ENCODE measurements at regions not wholly inside any gene's neighbourhood (a gene's known extent, or its start where the extent isn't known, plus 50 kb on each side); places are given as distances from the start of the nearest gene placed in this dataset.
"Not testable (repeated sequence)": the region's sequence is repeated elsewhere in the genome, so short reads cannot be mapped to it uniquely, and the experiment has no call there.

- DNase-seq: not testable (repeated sequence)
Observed at GRCh38 chr21:5013455-5014304, 5507.7 kb upstream of the TPTE start.

DNA sequence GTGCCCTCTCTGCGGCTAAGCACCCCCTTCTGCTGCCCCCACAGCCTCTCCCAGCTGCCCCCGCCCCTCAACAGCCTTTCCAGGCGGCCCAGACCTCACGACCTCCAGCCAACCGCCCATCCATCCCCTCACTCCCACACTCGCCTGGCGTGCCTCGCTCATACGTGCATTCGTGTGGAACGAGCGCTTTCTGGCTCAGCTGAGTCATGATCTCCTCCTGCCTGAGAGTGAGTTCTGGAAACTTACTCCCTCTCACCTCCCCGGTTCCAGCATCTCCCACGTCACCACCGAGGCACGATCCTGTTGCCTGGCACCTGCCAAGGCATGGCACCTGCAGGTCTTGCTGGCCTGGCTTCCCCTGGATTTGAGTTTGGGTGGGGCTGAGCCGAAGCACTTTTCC is 5506.2 kb upstream of the TPTE start:
- DNase-seq: not testable (repeated sequence)

DNA sequence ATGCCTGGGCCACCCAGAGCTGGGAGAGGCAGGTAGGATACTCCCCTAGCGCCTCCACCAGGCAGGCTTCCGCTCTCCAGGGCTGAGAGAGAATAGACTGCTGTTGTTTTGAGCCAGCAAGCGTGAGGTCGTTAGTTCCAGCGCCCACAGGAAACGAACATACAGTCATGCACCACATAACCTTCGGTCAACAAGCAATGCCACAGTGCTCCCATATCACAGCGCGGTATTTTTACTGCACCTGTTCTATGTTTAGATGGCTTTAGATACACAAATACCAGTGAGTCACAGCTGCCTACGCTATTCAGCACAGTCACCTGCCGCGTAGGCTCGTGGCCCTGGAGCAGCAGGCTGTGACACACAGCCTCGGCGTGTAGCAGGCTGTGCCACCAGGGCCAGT is 5502.3 kb upstream of the TPTE start:
- DNase-seq: not testable (repeated sequence)

DNA sequence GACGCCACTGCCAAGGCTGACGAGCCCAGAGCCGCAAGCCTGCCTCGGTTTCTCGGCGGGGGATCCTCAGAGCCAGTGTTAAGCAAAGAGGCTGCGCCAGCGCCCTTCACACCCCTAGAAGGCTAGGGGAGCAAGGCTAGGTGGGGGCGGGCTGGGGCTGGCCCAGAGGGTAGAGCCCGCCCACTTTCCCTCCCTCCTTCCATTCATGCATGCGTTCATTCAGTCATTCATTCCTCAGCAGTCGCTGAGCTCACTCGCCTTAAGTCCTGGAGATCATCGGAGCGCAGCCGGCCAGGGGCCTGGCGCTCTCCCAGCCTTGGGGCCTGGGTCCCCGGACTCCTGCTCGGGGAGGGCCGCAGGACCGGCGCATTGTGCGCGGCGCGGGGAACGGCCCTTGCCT is 5499.6 kb upstream of the TPTE start:
- DNase-seq: not testable (repeated sequence)

DNA sequence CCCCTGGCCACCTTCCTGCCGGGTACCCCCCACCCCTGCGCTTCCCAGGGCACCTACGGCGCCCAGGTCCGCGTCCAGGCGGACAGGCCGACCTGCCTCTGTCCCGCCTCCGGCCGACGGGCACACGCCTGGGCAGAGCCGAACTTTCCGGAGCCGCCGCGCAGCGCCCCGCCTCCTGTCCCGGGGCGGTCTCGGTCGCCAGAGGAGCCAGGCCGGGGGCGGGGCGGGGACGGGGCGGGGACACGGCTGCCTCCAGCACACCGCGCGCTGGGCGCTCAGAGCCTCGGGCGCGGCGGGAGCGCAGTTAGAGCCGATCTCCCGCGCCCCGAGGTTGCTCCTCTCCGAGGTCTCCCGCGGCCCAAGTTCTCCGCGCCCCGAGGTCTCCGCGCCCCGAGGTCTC is 5499.1 kb upstream of the TPTE start:
- DNase-seq: not testable (repeated sequence)

DNA sequence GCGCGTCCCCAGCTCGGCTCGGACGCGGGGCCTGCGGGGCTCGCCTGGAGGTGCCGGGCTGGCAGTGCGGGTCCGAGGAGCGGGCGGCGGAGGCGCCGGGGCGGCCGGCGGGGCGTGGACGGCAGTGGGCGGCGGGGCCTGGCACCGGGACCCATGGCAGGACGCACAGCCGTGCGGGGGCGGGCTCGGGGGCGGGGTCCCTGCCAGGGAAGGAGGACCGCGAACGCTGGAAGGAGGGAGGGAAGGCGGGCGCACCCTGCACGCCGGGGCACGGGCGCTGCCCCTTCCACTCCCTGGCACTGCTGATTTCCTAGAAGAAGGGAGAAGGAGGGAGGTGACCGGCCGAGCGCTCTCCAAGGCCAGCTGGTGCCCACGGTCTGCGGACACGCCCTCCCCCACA is 5498.6 kb upstream of the TPTE start:
- not testable (repeated sequence) for DNase-seq

DNA sequence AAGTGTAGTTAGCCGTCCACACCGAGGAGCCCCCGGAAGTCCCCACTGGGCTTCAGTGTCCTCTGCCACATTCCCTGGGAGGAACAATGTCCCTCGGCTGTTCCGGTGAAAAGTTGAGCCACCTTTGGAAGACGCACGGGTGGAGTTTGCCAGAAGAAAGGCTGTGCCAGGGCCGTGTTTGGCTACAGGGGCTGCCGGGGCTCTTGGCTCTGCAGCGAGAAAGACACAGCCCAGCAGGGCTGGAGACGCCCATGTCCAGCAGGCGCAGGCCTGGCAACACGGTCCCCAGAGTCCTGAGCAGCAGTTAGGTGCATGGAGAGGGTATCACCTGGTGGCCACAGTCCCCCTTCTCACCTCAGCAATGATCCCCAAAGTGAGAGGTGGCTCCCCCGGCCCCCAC is 5486.2 kb upstream of the TPTE start:
- DNase-seq: not testable (repeated sequence)

GRCh38 chr21:5035587-5035986 is 5485.8 kb upstream of the TPTE start:
- not testable (repeated sequence) for DNase-seq

DNA sequence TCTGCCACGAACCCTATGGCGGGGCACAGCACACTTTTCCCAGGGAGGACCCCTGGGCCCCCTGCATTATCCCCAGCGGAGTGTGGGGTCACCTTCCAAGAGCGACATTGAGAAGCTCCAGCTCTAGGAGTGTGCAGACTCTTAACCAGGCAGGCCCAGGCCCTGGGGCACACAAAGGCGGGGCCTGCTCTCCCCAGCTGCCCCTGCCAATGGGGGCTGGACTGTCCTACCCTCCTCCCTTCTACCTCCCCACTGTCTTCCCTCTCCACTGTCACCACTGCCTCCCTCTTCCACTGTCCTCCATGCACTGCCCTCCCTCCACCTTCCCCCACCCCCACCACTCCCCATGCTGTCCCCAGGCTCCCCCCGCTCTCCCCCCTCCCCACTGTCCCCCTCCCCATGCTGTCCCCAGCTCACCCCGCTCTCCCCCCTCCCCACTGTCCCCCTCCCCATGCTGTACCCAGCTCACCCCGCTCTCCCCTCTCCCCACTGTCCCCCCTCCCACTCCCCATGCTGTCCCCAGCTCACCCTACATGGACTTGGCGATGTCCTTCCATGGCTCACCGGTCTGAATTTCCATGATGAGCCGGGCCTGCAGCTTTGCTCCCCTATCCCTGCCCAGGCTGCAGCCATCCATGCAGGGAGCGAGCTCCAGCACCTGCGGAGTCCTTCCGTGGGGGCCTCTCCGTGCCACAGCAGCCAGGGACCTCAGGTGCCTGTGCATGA is 5483.6 kb upstream of the TPTE start:
- not testable (repeated sequence) for DNase-seq

- DNase-seq: not testable (repeated sequence)
Observed at GRCh38 chr21:5039926-5040325, 5481.5 kb upstream of the TPTE start.

DNA sequence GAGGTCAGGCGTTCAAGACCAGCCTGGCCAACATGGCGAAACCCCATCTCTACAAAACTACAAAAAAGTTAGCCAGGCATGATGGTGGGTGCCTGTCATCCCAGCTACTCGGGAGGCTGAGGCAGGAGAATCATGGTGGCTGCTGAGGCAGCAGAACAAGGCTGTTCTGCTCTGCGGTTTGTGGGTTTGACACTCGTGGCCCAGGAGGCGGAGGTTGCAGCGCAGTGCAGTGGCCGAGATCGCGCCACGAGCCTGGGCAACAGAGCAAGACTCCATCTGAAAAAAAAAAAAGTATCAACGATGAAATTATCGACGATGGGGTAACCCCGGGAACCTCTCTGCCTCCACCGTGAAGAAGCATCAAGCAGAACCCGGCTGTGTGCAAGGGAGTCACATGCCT is 5478.8 kb upstream of the TPTE start:
- DNase-seq: not testable (repeated sequence)

GRCh38 chr21:5044812-5045211 is 5476.6 kb upstream of the TPTE start:
- DNase-seq: not testable (repeated sequence)

GRCh38 chr21:5051303-5052018 is 5469.9 kb upstream of the TPTE start:
- not testable (repeated sequence) for DNase-seq

DNA sequence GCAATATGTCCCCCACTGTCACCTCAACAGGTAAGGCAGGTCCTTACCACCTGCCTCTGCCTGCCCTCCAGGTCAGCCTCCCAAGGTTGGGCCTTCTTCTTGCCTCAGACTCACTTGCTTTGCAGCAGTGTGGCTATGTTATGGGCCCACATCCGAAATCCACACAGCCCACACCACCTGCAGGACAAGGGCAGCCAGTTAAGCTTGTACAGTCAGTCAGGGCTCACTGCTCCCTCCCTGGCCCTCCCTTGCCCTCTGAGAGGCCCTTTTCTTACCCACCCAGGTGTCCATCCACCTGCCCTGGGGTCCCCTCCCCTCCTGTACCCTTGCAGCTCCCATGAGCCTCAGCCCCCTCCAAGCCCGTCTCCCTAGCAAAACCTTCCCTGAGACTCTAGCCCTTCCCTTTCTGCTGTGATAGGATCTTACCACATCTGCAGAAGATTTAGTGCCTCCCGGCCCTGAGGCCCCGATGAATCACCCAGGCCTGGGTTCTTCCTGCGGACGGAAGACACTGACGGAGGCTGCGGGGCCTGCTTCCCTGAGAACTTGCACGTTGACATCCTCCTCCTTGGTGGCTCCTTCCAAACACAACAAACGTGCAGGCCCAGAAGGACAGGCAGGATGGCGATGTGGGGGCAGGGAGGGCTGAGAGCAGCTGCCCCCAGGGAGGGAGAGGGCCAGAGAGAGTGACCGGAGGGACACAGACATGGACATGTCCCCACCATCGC is 5466.2 kb upstream of the TPTE start:
- DNase-seq: not testable (repeated sequence)

GRCh38 chr21:5055996-5056962 is 5465.1 kb upstream of the TPTE start:
- not testable (repeated sequence) for DNase-seq

- not testable (repeated sequence) for DNase-seq
Observed at GRCh38 chr21:5057077-5057476, 5464.3 kb upstream of the TPTE start.

DNA sequence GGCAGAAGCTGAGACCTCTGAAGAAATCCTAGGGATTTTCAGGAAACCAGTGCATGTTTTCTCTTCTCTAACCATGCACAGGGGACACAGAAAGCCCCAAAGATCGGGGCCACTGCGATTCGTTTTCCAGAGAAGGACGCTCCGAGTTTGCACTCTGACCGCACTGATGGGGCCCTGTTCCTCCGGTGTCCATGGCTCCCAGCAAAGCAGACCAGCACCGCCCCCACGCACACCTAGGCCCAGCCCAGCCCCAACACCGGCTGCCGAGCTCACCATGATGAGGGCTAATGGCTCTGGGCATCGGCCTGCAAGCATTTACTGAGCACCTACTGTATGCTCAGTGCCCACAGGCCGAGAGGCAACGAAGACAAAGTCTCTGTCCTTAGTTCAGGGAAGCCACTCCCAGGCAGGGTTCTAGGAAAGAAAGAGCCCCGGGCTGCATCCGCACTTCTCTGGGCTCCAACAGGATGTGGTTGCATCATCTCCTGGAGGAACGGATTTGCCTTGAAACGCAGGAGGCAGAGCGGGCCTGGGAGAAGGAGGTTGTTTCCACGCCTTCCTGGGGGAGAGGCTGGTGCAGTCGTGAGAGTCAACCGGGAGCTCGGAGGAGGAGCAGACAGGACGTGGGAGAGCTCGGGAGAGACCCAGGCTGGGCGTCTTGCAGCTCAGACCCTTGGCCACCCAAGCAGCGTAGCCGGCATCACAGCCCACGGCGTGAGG is 5460.9 kb upstream of the TPTE start:
- not testable (repeated sequence) for DNase-seq

- not testable (repeated sequence) for DNase-seq
Observed at GRCh38 chr21:5064581-5065142, 5456.7 kb upstream of the TPTE start.

DNA sequence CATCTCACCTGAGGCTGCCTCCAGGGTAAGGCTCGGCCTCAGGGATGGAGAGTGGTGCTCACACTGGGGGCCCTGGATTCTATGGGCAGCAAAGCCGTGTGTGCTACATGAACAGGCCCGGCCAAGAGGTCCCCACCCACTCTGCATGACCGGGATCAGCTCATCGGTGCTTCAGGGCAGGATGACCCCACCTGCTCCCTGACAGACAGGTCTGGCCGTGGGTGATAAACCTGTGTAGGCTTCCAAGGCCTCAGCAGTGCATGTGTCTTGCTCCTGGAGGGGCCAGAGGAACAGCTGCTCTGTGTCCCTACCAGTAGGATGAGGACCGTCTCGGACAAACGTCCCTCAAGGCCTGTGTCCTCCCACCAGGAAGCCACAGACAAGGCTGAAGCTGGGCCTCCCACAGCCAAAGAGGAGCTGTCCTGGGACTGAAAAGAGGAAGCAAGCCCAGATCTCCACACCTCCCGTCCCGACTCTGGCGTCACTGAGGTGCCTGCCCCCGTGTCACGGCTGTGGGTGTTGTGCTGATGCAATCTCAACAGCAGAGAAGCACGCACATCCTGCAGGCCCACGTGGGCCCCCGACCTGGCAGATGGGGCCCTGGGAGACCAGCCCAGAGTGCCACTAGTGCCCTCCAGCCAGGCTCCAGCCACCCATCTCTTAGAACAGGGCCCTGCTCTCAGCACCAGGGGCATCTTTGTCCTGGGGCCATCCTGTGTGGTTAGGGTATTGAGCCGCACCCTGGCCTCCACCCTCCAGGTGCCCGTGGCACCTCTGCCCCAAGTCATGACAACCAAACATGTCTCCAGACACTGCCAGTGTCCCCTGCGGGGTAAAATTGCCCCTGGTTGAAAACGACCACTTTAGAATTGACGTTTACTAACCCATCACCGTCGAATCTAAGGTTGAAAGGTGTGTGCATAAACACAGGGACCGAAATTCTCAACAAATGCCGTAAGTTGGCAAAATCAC is 5455.9 kb upstream of the TPTE start:
- not testable (repeated sequence) for DNase-seq
